ENCODE measurements at regions not wholly inside any gene's neighbourhood (a gene's known extent, or its start where the extent isn't known, plus 50 kb on each side); places are given as distances from the start of the nearest gene placed in this dataset.

DNA sequence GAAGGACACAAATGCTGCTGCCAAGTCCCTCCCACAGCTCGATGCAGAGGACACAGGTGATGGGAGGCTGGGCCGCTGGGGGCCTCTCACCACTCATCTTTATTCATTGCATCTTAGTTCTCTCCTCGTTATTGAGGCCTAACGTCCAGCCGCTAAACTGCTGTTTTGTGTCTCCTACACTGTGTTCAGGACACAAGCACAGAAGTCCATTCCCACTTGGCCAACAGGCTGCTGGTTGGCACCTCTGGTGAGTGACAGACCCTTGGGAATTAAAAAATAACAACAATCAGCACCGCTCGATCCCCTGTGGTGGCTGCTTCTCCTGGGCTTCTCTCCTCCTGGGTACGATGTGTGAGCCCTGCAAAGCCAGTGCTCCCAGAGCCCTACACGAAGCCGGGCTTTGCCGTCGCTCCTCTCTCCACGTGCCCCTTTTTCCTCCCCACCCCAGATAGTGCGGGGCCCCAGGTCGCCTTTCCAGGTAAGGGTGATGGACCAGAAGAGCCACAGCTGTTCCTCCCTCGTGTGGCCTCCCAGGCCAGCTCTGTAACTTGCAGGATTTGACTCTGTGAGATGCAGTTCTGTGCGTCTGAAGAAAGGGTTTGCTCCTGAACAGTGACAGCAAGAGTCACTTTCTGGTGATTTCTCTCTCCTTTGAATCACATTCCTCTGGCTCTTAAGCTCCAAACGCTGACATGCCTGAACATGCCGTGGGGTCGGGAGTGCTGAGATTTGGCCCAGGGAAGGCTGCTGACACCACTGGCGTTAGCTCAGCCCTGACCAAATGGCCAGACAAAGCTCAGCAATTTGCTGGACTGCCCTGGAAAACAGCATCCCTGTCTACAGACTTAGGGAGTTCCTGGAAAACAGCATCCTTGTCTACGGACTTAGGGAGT is 59.3 kb downstream of the DLL1 start:
- peak overlapping the region; percentile 93 for H2AFZ ChIP-seq
- no peaks in the 10 kb centered on the region for H3K9me2 ChIP-seq (ENCODE audit: insufficient read depth)
- H3K4me3 ChIP-seq, result no peak overlapping the region
- no peak overlapping the region for H3K27ac Mint-ChIP-seq
- peaks cover 4% of the 10 kb centered on the region for H3K4me1 ChIP-seq (ENCODE audit: insufficient read depth)
- peaks cover 15% of the 10 kb centered on the region for H3K27me3 Mint-ChIP-seq (ENCODE audit: insufficient read depth, low read depth, poor library complexity)
- no peaks in the 10 kb centered on the region; the same call in 2 of the 3 replicates for H3K9me3 Mint-ChIP-seq
- no peaks in the 10 kb centered on the region for H3K36me3 ChIP-seq (ENCODE audit: insufficient read depth)
- ATAC-seq (no peak), DNase-seq (ENCODE audit: low spot score) (no peak)
- no peaks in the 10 kb centered on the region for H3K27me3 ChIP-seq (ENCODE audit: insufficient read depth)
- H3K4me2 ChIP-seq, result no peak overlapping the region
- H3K36me3 Mint-ChIP-seq (ENCODE audit: low read depth), result no peaks in the 10 kb centered on the region
- H3K4me3 Mint-ChIP-seq, result no peak overlapping the region
- no peaks in the 10 kb centered on the region for H3K79me2 ChIP-seq (replicated peaks; ENCODE audit: insufficient read depth)
- H3K27ac ChIP-seq (ENCODE audit: low read depth), result no peak overlapping the region
- no peaks in the 10 kb centered on the region for H4K20me1 ChIP-seq (replicated peaks; ENCODE audit: insufficient read depth)
- no peak for TF ChIP-seq ZNF331 (CRISPR knock-in tag; IDR thresholded peaks at IDR 0.05; ENCODE audit: low read depth)
- no peak for TF ChIP-seq STAT1 (IDR thresholded peaks at IDR 0.05; ENCODE audit: unreplicated experiment)
- no peak for TF ChIP-seq CREB1 (CRISPR knock-in tag; IDR thresholded peaks at IDR 0.05; ENCODE audit: low read depth)
- TF ChIP-seq, protein P1, sequence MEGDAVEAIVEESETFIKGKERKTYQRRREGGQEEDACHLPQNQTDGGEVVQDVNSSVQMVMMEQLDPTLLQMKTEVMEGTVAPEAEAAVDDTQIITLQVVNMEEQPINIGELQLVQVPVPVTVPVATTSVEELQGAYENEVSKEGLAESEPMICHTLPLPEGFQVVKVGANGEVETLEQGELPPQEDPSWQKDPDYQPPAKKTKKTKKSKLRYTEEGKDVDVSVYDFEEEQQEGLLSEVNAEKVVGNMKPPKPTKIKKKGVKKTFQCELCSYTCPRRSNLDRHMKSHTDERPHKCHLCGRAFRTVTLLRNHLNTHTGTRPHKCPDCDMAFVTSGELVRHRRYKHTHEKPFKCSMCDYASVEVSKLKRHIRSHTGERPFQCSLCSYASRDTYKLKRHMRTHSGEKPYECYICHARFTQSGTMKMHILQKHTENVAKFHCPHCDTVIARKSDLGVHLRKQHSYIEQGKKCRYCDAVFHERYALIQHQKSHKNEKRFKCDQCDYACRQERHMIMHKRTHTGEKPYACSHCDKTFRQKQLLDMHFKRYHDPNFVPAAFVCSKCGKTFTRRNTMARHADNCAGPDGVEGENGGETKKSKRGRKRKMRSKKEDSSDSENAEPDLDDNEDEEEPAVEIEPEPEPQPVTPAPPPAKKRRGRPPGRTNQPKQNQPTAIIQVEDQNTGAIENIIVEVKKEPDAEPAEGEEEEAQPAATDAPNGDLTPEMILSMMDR (conservative IDR thresholded peaks at IDR 0.05; ENCODE audit: low read depth in 2 of 2), result no peak
- no peak for TF ChIP-seq JUNB (IDR thresholded peaks at IDR 0.05; ENCODE audit: unreplicated experiment)
- TF ChIP-seq, protein P2, sequence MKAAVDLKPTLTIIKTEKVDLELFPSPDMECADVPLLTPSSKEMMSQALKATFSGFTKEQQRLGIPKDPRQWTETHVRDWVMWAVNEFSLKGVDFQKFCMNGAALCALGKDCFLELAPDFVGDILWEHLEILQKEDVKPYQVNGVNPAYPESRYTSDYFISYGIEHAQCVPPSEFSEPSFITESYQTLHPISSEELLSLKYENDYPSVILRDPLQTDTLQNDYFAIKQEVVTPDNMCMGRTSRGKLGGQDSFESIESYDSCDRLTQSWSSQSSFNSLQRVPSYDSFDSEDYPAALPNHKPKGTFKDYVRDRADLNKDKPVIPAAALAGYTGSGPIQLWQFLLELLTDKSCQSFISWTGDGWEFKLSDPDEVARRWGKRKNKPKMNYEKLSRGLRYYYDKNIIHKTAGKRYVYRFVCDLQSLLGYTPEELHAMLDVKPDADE (IDR thresholded peaks at IDR 0.05), result no peak
- TF ChIP-seq ZNF114 (CRISPR knock-in tag; IDR thresholded peaks at IDR 0.05), result no peak
- TF ChIP-seq, protein P3, sequence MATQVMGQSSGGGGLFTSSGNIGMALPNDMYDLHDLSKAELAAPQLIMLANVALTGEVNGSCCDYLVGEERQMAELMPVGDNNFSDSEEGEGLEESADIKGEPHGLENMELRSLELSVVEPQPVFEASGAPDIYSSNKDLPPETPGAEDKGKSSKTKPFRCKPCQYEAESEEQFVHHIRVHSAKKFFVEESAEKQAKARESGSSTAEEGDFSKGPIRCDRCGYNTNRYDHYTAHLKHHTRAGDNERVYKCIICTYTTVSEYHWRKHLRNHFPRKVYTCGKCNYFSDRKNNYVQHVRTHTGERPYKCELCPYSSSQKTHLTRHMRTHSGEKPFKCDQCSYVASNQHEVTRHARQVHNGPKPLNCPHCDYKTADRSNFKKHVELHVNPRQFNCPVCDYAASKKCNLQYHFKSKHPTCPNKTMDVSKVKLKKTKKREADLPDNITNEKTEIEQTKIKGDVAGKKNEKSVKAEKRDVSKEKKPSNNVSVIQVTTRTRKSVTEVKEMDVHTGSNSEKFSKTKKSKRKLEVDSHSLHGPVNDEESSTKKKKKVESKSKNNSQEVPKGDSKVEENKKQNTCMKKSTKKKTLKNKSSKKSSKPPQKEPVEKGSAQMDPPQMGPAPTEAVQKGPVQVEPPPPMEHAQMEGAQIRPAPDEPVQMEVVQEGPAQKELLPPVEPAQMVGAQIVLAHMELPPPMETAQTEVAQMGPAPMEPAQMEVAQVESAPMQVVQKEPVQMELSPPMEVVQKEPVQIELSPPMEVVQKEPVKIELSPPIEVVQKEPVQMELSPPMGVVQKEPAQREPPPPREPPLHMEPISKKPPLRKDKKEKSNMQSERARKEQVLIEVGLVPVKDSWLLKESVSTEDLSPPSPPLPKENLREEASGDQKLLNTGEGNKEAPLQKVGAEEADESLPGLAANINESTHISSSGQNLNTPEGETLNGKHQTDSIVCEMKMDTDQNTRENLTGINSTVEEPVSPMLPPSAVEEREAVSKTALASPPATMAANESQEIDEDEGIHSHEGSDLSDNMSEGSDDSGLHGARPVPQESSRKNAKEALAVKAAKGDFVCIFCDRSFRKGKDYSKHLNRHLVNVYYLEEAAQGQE (IDR thresholded peaks at IDR 0.05; ENCODE audit: unreplicated experiment), result no peak
- no peak for TF ChIP-seq EZH2 (IDR thresholded peaks at IDR 0.05; ENCODE audit: low read depth, unreplicated experiment)
- no peak for TF ChIP-seq POLR2AphosphoS5 (IDR thresholded peaks at IDR 0.05; ENCODE audit: low read depth)
- no peak for TF ChIP-seq NANOG (IDR thresholded peaks at IDR 0.05; ENCODE audit: borderline replicate concordance)
- TF ChIP-seq EZH2phosphoT487 (IDR thresholded peaks at IDR 0.05; ENCODE audit: unreplicated experiment), result no peak
- TF ChIP-seq ZNF462 (CRISPR knock-in tag; IDR thresholded peaks at IDR 0.05), result no peak
- H3K4me1 Mint-ChIP-seq, result peaks cover 24% of the 10 kb centered on the region
- no peaks in the 10 kb centered on the region for H3F3A ChIP-seq (replicated peaks; ENCODE audit: low read depth)

Data from GM23338 (cell line).